ENCODE measurements at regions not wholly inside any gene's neighbourhood (a gene's known extent, or its start where the extent isn't known, plus 50 kb on each side); places are given as distances from the start of the nearest gene placed in this dataset.

GRCh38 chr17:13263746-13264145 is 245.9 kb upstream of the ELAC2 start:
- no peak for DNase-seq (ENCODE audit: low read depth)
- H3K4me3 ChIP-seq (ENCODE audit: low read depth, low read length), result no peak overlapping the region

GRCh38 chr17:13256545-13256944 is 238.7 kb upstream of the ELAC2 start:
- H3K4me3 ChIP-seq (ENCODE audit: low read depth, low read length), result no peak overlapping the region
- DNase-seq (ENCODE audit: low read depth), result no peak

GRCh38 chr17:13253733-13254410 is 236.0 kb upstream of the ELAC2 start:
- no peak for DNase-seq (ENCODE audit: low read depth)
- no peak overlapping the region for H3K4me3 ChIP-seq (ENCODE audit: low read depth, low read length)

- no peak overlapping the region for H3K4me3 ChIP-seq (ENCODE audit: low read depth, low read length)
- peak; percentile 30 for DNase-seq (ENCODE audit: low read depth)
Measured at GRCh38 chr17:13244513-13244912, 226.7 kb upstream of the ELAC2 start.

GRCh38 chr17:13243585-13243984 is 225.8 kb upstream of the ELAC2 start:
- H3K4me3 ChIP-seq (ENCODE audit: low read depth, low read length), result no peak overlapping the region
- DNase-seq (ENCODE audit: low read depth), result no peak

- no peak overlapping the region for H3K4me3 ChIP-seq (ENCODE audit: low read depth, low read length)
- DNase-seq (ENCODE audit: low read depth), result no peak
Measured at GRCh38 chr17:13240851-13241250, 223.0 kb upstream of the ELAC2 start.

GRCh38 chr17:13230350-13231264 is 212.8 kb upstream of the ELAC2 start:
- DNase-seq (ENCODE audit: low read depth), result no peak
- no peak overlapping the region for H3K4me3 ChIP-seq (ENCODE audit: low read depth, low read length)

GRCh38 chr17:13228225-13228624 is 210.4 kb upstream of the ELAC2 start:
- DNase-seq (ENCODE audit: low read depth), result no peak
- H3K4me3 ChIP-seq (ENCODE audit: low read depth, low read length), result no peak overlapping the region

GRCh38 chr17:13222975-13223374 is 205.1 kb upstream of the ELAC2 start:
- no peak overlapping the region for H3K4me3 ChIP-seq (ENCODE audit: low read depth, low read length)
- no peak for DNase-seq (ENCODE audit: low read depth)

- no peak for DNase-seq (ENCODE audit: low read depth)
- H3K4me3 ChIP-seq (ENCODE audit: low read depth, low read length), result no peak overlapping the region
Measured at GRCh38 chr17:13212860-13213259, 195.0 kb upstream of the ELAC2 start.

GRCh38 chr17:13209081-13209480 is 191.3 kb upstream of the ELAC2 start:
- DNase-seq (ENCODE audit: low read depth), result no peak

GRCh38 chr17:13204607-13205237 is 186.9 kb upstream of the ELAC2 start:
- DNase-seq (ENCODE audit: low read depth), result no peak
- H3K4me3 ChIP-seq (ENCODE audit: low read depth, low read length), result no peak overlapping the region

More at GRCh38 chr17:13209081-13209480, 191.3 kb upstream of the ELAC2 start:
- no peak overlapping the region for H3K4me3 ChIP-seq (ENCODE audit: low read depth, low read length)

GRCh38 chr17:13202835-13203234 is 185.0 kb upstream of the ELAC2 start:
- no peak for DNase-seq (ENCODE audit: low read depth)
- H3K4me3 ChIP-seq (ENCODE audit: low read depth, low read length), result no peak overlapping the region

GRCh38 chr17:13200671-13201070 is 182.8 kb upstream of the ELAC2 start:
- DNase-seq (ENCODE audit: low read depth), result no peak
- H3K4me3 ChIP-seq (ENCODE audit: low read depth, low read length), result no peak overlapping the region

- no peak overlapping the region for H3K4me3 ChIP-seq (ENCODE audit: low read depth, low read length)
- DNase-seq (ENCODE audit: low read depth), result no peak
Measured at GRCh38 chr17:13199425-13199824, 181.6 kb upstream of the ELAC2 start.

GRCh38 chr17:13197586-13197985 is 179.8 kb upstream of the ELAC2 start:
- H3K4me3 ChIP-seq (ENCODE audit: low read depth, low read length), result no peak overlapping the region

GRCh38 chr17:13194887-13195286 is 177.1 kb upstream of the ELAC2 start:
- no peak overlapping the region for H3K4me3 ChIP-seq (ENCODE audit: low read depth, low read length)
- no peak for DNase-seq (ENCODE audit: low read depth)

More at GRCh38 chr17:13197586-13197985, 179.8 kb upstream of the ELAC2 start:
- DNase-seq (ENCODE audit: low read depth), result no peak

GRCh38 chr17:13182854-13183253 is 165.0 kb upstream of the ELAC2 start:
- H3K4me3 ChIP-seq (ENCODE audit: low read depth, low read length), result no peak overlapping the region
- DNase-seq (ENCODE audit: low read depth), result no peak

GRCh38 chr17:13182450-13182849 is 164.6 kb upstream of the ELAC2 start:
- H3K4me3 ChIP-seq (ENCODE audit: low read depth, low read length), result no peak overlapping the region
- DNase-seq (ENCODE audit: low read depth), result no peak

- no peak overlapping the region for H3K4me3 ChIP-seq (ENCODE audit: low read depth, low read length)
- no peak for DNase-seq (ENCODE audit: low read depth)
Measured at GRCh38 chr17:13181683-13182082, 163.9 kb upstream of the ELAC2 start.

All from skeletal muscle cell (primary cell).